ENCODE measurements at regions not wholly inside any gene's neighbourhood (a gene's known extent, or its start where the extent isn't known, plus 50 kb on each side); places are given as distances from the start of the nearest gene placed in this dataset.

GRCh38 chr15:36428102-36428845 lies 151.2 kb upstream of the CDIN1 start:
- H3K36me3 Mint-ChIP-seq (ENCODE audit: insufficient read depth, unreplicated experiment), result no peaks in the 10 kb centered on the region
- CTCF ChIA-PET, result no interaction called here
- intact Hi-C loops (cut with micrococcal nuclease; ENCODE audit: unreplicated experiment), result no loop called here
- DNase-seq, result no peak
- TF ChIP-seq CTCF (IDR thresholded peaks at IDR 0.05; ENCODE audit: unreplicated experiment), result no peak
- no TSS peak for BruUV-seq (replicated peaks)
- H3K4me3 Mint-ChIP-seq (ENCODE audit: low read depth, unreplicated experiment), result no peak overlapping the region
- no peaks in the 10 kb centered on the region for H3K9me3 Mint-ChIP-seq (ENCODE audit: low read depth, unreplicated experiment)
- no peak overlapping the region for H3K27ac Mint-ChIP-seq (ENCODE audit: unreplicated experiment)
- H3K4me1 Mint-ChIP-seq (ENCODE audit: low read depth, unreplicated experiment), result no peaks in the 10 kb centered on the region
- H3K27me3 Mint-ChIP-seq (ENCODE audit: unreplicated experiment), result no peaks in the 10 kb centered on the region

- Mint-ChIP-seq H3K27ac (ENCODE audit: unreplicated experiment) (no peak overlapping the region), H3K4me1 (ENCODE audit: low read depth, unreplicated experiment) (no peaks in the 10 kb centered on the region), H3K9me3 (ENCODE audit: low read depth, unreplicated experiment) (no peaks in the 10 kb centered on the region), H3K36me3 (ENCODE audit: insufficient read depth, unreplicated experiment) (no peaks in the 10 kb centered on the region), H3K27me3 (ENCODE audit: unreplicated experiment) (no peaks in the 10 kb centered on the region), H3K4me3 (ENCODE audit: low read depth, unreplicated experiment) (no peak overlapping the region)
- intact Hi-C loops (cut with micrococcal nuclease; ENCODE audit: unreplicated experiment), result no loop called here
- DNase-seq, result no peak
- CTCF ChIA-PET, result no interaction called here
- TF ChIP-seq CTCF (IDR thresholded peaks at IDR 0.05; ENCODE audit: unreplicated experiment), result no peak
- no TSS peak for BruUV-seq (replicated peaks)
Observed at GRCh38 chr15:36429707-36430106, 149.7 kb upstream of the CDIN1 start.

- Mint-ChIP-seq H3K9me3 (ENCODE audit: low read depth, unreplicated experiment) (no peaks in the 10 kb centered on the region), H3K27me3 (ENCODE audit: unreplicated experiment) (no peaks in the 10 kb centered on the region), H3K4me1 (ENCODE audit: low read depth, unreplicated experiment) (no peaks in the 10 kb centered on the region), H3K27ac (ENCODE audit: unreplicated experiment) (no peak overlapping the region), H3K4me3 (ENCODE audit: low read depth, unreplicated experiment) (no peak overlapping the region), H3K36me3 (ENCODE audit: insufficient read depth, unreplicated experiment) (no peaks in the 10 kb centered on the region)
- intact Hi-C loops (cut with micrococcal nuclease; ENCODE audit: unreplicated experiment), result no loop called here
- CTCF ChIA-PET, result no interaction called here
- no peak for TF ChIP-seq CTCF (IDR thresholded peaks at IDR 0.05; ENCODE audit: unreplicated experiment)
- BruUV-seq (replicated peaks), result no TSS peak
- no peak for DNase-seq
Observed at GRCh38 chr15:36430280-36430679, 149.1 kb upstream of the CDIN1 start.

- CTCF ChIA-PET, result no interaction called here
- H3K27ac Mint-ChIP-seq (ENCODE audit: unreplicated experiment), result no peak overlapping the region
- no TSS peak for BruUV-seq (replicated peaks)
- no peak overlapping the region for H3K4me3 Mint-ChIP-seq (ENCODE audit: low read depth, unreplicated experiment)
- intact Hi-C loops (cut with micrococcal nuclease; ENCODE audit: unreplicated experiment), result no loop called here
- no peaks in the 10 kb centered on the region for H3K4me1 Mint-ChIP-seq (ENCODE audit: low read depth, unreplicated experiment)
- no peaks in the 10 kb centered on the region for H3K9me3 Mint-ChIP-seq (ENCODE audit: low read depth, unreplicated experiment)
- H3K36me3 Mint-ChIP-seq (ENCODE audit: insufficient read depth, unreplicated experiment), result no peaks in the 10 kb centered on the region
- no peak for DNase-seq
- no peaks in the 10 kb centered on the region for H3K27me3 Mint-ChIP-seq (ENCODE audit: unreplicated experiment)
- no peak for TF ChIP-seq CTCF (IDR thresholded peaks at IDR 0.05; ENCODE audit: unreplicated experiment)
Observed at GRCh38 chr15:36430726-36431265, 148.6 kb upstream of the CDIN1 start.

All from Calu3 (cell line).